H9 (cell line): ENCODE measurements at regions not wholly inside any gene's neighbourhood (a gene's known extent, or its start where the extent isn't known, plus 50 kb on each side); places are given as distances from the start of the nearest gene placed in this dataset.

Source experiments
- DNase-seq: peaks from one replicate; pipeline ENCODE4 v3.0.0-alpha.2; 2017
- H2AFZ ChIP-seq: one replicate; pipeline ENCODE4 v1.6.1; 2013; ENCODE audit warnings: mild to moderate bottlenecking, low read length, control low read depth, moderate library complexity
- H2AK5ac ChIP-seq: 2 replicates; pipeline ENCODE4 v1.6.1; 2013; ENCODE audit warnings: low read length, control low read depth, mixed read lengths; ENCODE audit not compliant: insufficient read length
- H2BK120ac ChIP-seq: one replicate; pipeline ENCODE4 v1.6.1; 2013; ENCODE audit warnings: low read depth, mild to moderate bottlenecking, low read length, control low read depth, inconsistent platforms; ENCODE audit not compliant: poor library complexity, severe bottlenecking
- H2BK12ac ChIP-seq: 2 replicates; pipeline ENCODE4 v1.6.1; 2013; ENCODE audit warnings: low read length, control low read depth, mixed read lengths, low read depth; ENCODE audit not compliant: insufficient read length
- H2BK15ac ChIP-seq: 2 replicates; pipeline ENCODE4 v1.6.1; 2013; ENCODE audit warnings: low read depth, low read length, control low read depth
- H2BK20ac ChIP-seq: one replicate; pipeline ENCODE4 v1.6.1; 2013; ENCODE audit warnings: low read depth, mild to moderate bottlenecking, low read length, control low read depth, inconsistent platforms; ENCODE audit not compliant: poor library complexity, severe bottlenecking
- H2BK5ac ChIP-seq: 2 replicates; pipeline ENCODE4 v1.6.1; 2013; ENCODE audit warnings: low read length, control low read depth, mixed read lengths; ENCODE audit not compliant: insufficient read length
- H3K14ac ChIP-seq: 2 replicates; pipeline ENCODE4 v1.6.1; 2013; ENCODE audit warnings: low read length, control low read depth; ENCODE audit not compliant: insufficient read depth
- H3K18ac ChIP-seq: 2 replicates; pipeline ENCODE4 v1.6.1; 2013; ENCODE audit warnings: low read depth, mild to moderate bottlenecking, mixed read lengths, low read length, control low read depth; ENCODE audit not compliant: insufficient read length
- H3K23ac ChIP-seq: 2 replicates; pipeline ENCODE4 v1.6.1; 2013; ENCODE audit warnings: low read length, control low read depth, mixed read lengths, low read depth; ENCODE audit not compliant: insufficient read length
- H3K23me2 ChIP-seq: 2 replicates; pipeline ENCODE4 v1.6.1; 2013; ENCODE audit warnings: low read depth, mild to moderate bottlenecking, mixed read lengths, low read length, control low read depth; ENCODE audit not compliant: insufficient read length, poor library complexity, severe bottlenecking
- H3K27ac ChIP-seq: 2 replicates; pipeline ENCODE4 v1.5.1; 2013; ENCODE audit warnings: low read length, control low read depth, mixed read lengths, low read depth; ENCODE audit not compliant: insufficient read length
- H3K27me3 ChIP-seq: 2 replicates; pipeline ENCODE4 v1.6.1; 2013; ENCODE audit warnings: low read length, control low read depth, inconsistent platforms; ENCODE audit not compliant: insufficient read depth
- H3K4ac ChIP-seq: 2 replicates; pipeline ENCODE4 v1.6.1; 2013; ENCODE audit warnings: low read depth, mild to moderate bottlenecking, control low read depth, inconsistent platforms, low read length, moderate library complexity
- H3K4me1 ChIP-seq: 2 replicates; pipeline ENCODE4 v1.6.1; 2013; ENCODE audit warnings: low read length, control low read depth, inconsistent platforms; ENCODE audit not compliant: insufficient read depth
- H3K4me2 ChIP-seq: 2 replicates; pipeline ENCODE4 v1.6.1; 2013; ENCODE audit warnings: low read length, control low read depth, mixed read lengths; ENCODE audit not compliant: insufficient read length, insufficient read depth
- H3K56ac ChIP-seq: 2 replicates; pipeline ENCODE4 v1.6.1; 2013; ENCODE audit warnings: low read depth, mild to moderate bottlenecking, mixed read lengths, low read length, control low read depth; ENCODE audit not compliant: insufficient read length
- H3K79me1 ChIP-seq: 2 replicates; pipeline ENCODE4 v1.6.1; 2013; ENCODE audit warnings: low read depth, mild to moderate bottlenecking, moderate library complexity, low read length, control low read depth, inconsistent platforms; ENCODE audit not compliant: insufficient read depth, poor library complexity, severe bottlenecking
- H3K79me2 ChIP-seq: 2 replicates; pipeline ENCODE4 v1.6.1; 2013; ENCODE audit warnings: low read length, control low read depth, inconsistent platforms; ENCODE audit not compliant: insufficient read depth
- H3K9ac ChIP-seq: 2 replicates; pipeline ENCODE4 v1.6.1; 2013; ENCODE audit warnings: low read length, control low read depth, mixed read lengths; ENCODE audit not compliant: insufficient read length; ENCODE audit errors: extremely low read depth
- H3K9me3 ChIP-seq: one replicate; pipeline ENCODE4 v1.6.1; 2013; ENCODE audit warnings: low read depth, low read length, inconsistent platforms; ENCODE audit not compliant: control insufficient read depth
- H3T11ph ChIP-seq: one replicate; pipeline ENCODE4 v1.6.1; 2013; ENCODE audit warnings: mild to moderate bottlenecking, low read length, control low read depth, inconsistent platforms
- H4K20me1 ChIP-seq: one replicate; pipeline ENCODE4 v1.6.1; 2013; ENCODE audit not compliant: control insufficient read depth, insufficient read length, insufficient read depth
- H4K5ac ChIP-seq: 2 replicates; pipeline ENCODE4 v1.6.1; 2013; ENCODE audit warnings: low read depth, mild to moderate bottlenecking, mixed read lengths, low read length, control low read depth; ENCODE audit not compliant: insufficient read length
- H4K8ac ChIP-seq: replicated peaks from 2 replicates; pipeline ENCODE4 v1.6.1; 2013; ENCODE audit warnings: low read length, control low read depth, mixed read lengths, low read depth; ENCODE audit not compliant: insufficient read length
- H4K91ac ChIP-seq: 2 replicates; pipeline ENCODE4 v1.6.1; 2013; ENCODE audit warnings: low read depth, mild to moderate bottlenecking, moderate library complexity, mixed read lengths, low read length, control low read depth; ENCODE audit not compliant: insufficient read length
- H3K27ac Mint-ChIP-seq, 3 experiments: 2 replicates in 2 of 3; 3 replicates in 1 of 3; pipeline ENCODE4 v1.8.0; 2020 to 2021; ENCODE audit warnings: mixed read lengths in 3 of 3, mild to moderate bottlenecking in 1 of 3, moderate library complexity in 1 of 3
- H3K27me3 Mint-ChIP-seq: 2 replicates; pipeline ENCODE4 v1.8.0; 2021; ENCODE audit warnings: low read depth, mild to moderate bottlenecking, moderate library complexity, mixed read lengths
- H3K36me3 Mint-ChIP-seq, 3 experiments: 2 replicates in 2 of 3; 3 replicates in 1 of 3; pipeline ENCODE4 v1.8.0; 2020 to 2021; ENCODE audit warnings: low read depth in 3 of 3, mixed read lengths in 3 of 3; ENCODE audit not compliant: insufficient read depth in 1 of 3
- H3K4me1 Mint-ChIP-seq, 2 experiments: 2 replicates each; pipeline ENCODE4 v1.8.0; 2020; ENCODE audit warnings: mixed read lengths in 2 of 2
- H3K4me3 Mint-ChIP-seq, 2 experiments: 2 replicates in 1 of 2; 3 replicates in 1 of 2; pipeline ENCODE4 v1.8.0; 2020 to 2021; ENCODE audit warnings: mild to moderate bottlenecking in 2 of 2, mixed read lengths in 2 of 2, moderate library complexity in 1 of 2
- H3K9me3 Mint-ChIP-seq, 2 experiments: 2 replicates in 1 of 2; 3 replicates in 1 of 2; pipeline ENCODE4 v1.8.0; 2020; ENCODE audit warnings: mild to moderate bottlenecking in 2 of 2, mixed read lengths in 2 of 2, moderate library complexity in 1 of 2
- CTCF ChIP-seq: fragments of 200-600 bp; sonication (generic); conservative IDR thresholded peaks from 3 replicates; pipeline ENCODE4 v1.8.0; 2021; ENCODE audit warnings: antibody characterized with exemption, mild to moderate bottlenecking
- WGBS: extraction: QIAGEN DNeasy Blood & Tissue Kit; methylation state at CpG from one replicate; pipeline ENCODE4 v1.1.7; 2013; ENCODE audit warnings: missing lambda C conversion rate, low lambda C conversion rate, mixed read lengths; ENCODE audit not compliant: insufficient read length; ENCODE audit errors: extremely low coverage; 5-methylcytosine and 5-hydroxymethylcytosine counted together

GRCh38 chr2:186032930-186033329 lies 294.3 kb downstream of the FSIP2 start:
- no peak for TF ChIP-seq CTCF
- Histone ChIP-seq H3K27me3 (no peaks in the 10 kb centered on the region), H3K23me2 (no peaks in the 10 kb centered on the region), H4K20me1 (no peaks in the 10 kb centered on the region), H3K56ac (no peak overlapping the region), H2AFZ (no peak overlapping the region), H3K79me2 (no peaks in the 10 kb centered on the region), H3K4me2 (no peak overlapping the region), H3K9ac (no peak overlapping the region), H4K5ac (no peak overlapping the region), H2BK20ac (no peak overlapping the region), H3K79me1 (no peaks in the 10 kb centered on the region), H3K4me1 (no peaks in the 10 kb centered on the region), H3K23ac (no peak overlapping the region), H3K4ac (no peak overlapping the region), H4K8ac (no peak overlapping the region), H2AK5ac (no peak overlapping the region), H2BK12ac (no peak overlapping the region), H3K14ac (no peak overlapping the region), H4K91ac (no peak overlapping the region), H3K18ac (no peak overlapping the region), H2BK5ac (no peak overlapping the region), H3K27ac (no peak overlapping the region), H3T11ph (no peak overlapping the region), H2BK120ac (no peak overlapping the region), H3K9me3 (no peaks in the 10 kb centered on the region), H2BK15ac (no peak overlapping the region)
- no peak for DNase-seq
- H3K4me3 Mint-ChIP-seq = no peak overlapping the region
- no CpG with 5 or more reads among the region's 2 CpGs for WGBS
- H3K36me3 Mint-ChIP-seq = no peaks in the 10 kb centered on the region
- H3K9me3 Mint-ChIP-seq = no peaks in the 10 kb centered on the region
- H3K27me3 Mint-ChIP-seq = no peaks in the 10 kb centered on the region
- H3K27ac Mint-ChIP-seq = no peak overlapping the region
- no peaks in the 10 kb centered on the region for H3K4me1 Mint-ChIP-seq
